Mesenchymal stem cell (in vitro differentiated cells and primary cell): ENCODE measurements at regions not wholly inside any gene's neighbourhood (a gene's known extent, or its start where the extent isn't known, plus 50 kb on each side); places are given as distances from the start of the nearest gene placed in this dataset.

ENCODE experiments used
- DNase-seq: peaks from one replicate; pipeline ENCODE4 v3.0.0-alpha.2; 2013
- H2AFZ ChIP-seq: one replicate; pipeline ENCODE4 v1.6.1; 2013; ENCODE audit warnings: low read depth, mild to moderate bottlenecking, control low read depth, inconsistent platforms, low read length, moderate library complexity
- H2AK5ac ChIP-seq: 2 replicates; pipeline ENCODE4 v1.6.1; 2013; ENCODE audit warnings: low read length, moderate library complexity, mild to moderate bottlenecking, inconsistent platforms; ENCODE audit not compliant: severe bottlenecking
- H2BK120ac ChIP-seq: one replicate; pipeline ENCODE4 v1.6.1; 2013; ENCODE audit warnings: low read depth, mild to moderate bottlenecking, inconsistent platforms, low read length, moderate library complexity
- H2BK12ac ChIP-seq, 2 experiments: one replicate each; pipeline ENCODE4 v1.6.1; 2013; ENCODE audit warnings: inconsistent platforms in 2 of 2, low read length in 2 of 2, mild to moderate bottlenecking in 2 of 2, moderate library complexity in 2 of 2, control low read depth in 1 of 2
- H2BK15ac ChIP-seq: one replicate; pipeline ENCODE4 v1.6.1; 2013; ENCODE audit warnings: mild to moderate bottlenecking, low read depth, inconsistent platforms; ENCODE audit not compliant: poor library complexity, severe bottlenecking
- H2BK5ac ChIP-seq: 2 replicates; pipeline ENCODE4 v1.6.1; 2013; ENCODE audit warnings: low read depth, mild to moderate bottlenecking, low read length, control low read depth, inconsistent platforms; ENCODE audit not compliant: poor library complexity, severe bottlenecking
- H3K14ac ChIP-seq, 2 experiments: one replicate each; pipeline ENCODE4 v1.6.1; 2013; ENCODE audit warnings: inconsistent platforms in 2 of 2, low read length in 2 of 2, control low read depth in 1 of 2, mild to moderate bottlenecking in 1 of 2, moderate library complexity in 1 of 2
- H3K18ac ChIP-seq, 2 experiments: one replicate each; pipeline ENCODE4 v1.6.1; 2013; ENCODE audit warnings: inconsistent platforms in 2 of 2, low read length in 2 of 2, control low read depth in 1 of 2, low read depth in 1 of 2, mild to moderate bottlenecking in 1 of 2
- H3K23ac ChIP-seq, 2 experiments: one replicate each; pipeline ENCODE4 v1.6.1; 2013; ENCODE audit warnings: inconsistent platforms in 2 of 2, low read length in 2 of 2, mild to moderate bottlenecking in 2 of 2, moderate library complexity in 2 of 2, control low read depth in 1 of 2
- H3K27ac ChIP-seq: 2 replicates; pipeline ENCODE4 v1.5.1; 2013; ENCODE audit warnings: mild to moderate bottlenecking, moderate library complexity, low read length, control low read depth, inconsistent platforms; ENCODE audit not compliant: poor library complexity, severe bottlenecking
- H3K27me3 ChIP-seq, 2 experiments: 2 replicates each; pipeline versions ENCODE4 v1.6.1 to v1.7.0; 2013; ENCODE audit warnings: low read length in 2 of 2, mild to moderate bottlenecking in 2 of 2, moderate library complexity in 2 of 2, control low read depth in 1 of 2, inconsistent platforms in 1 of 2; ENCODE audit not compliant: control insufficient read depth in 1 of 2, insufficient read depth in 1 of 2
- H3K36me3 ChIP-seq, 2 experiments: 2 replicates each; pipeline versions ENCODE4 v1.6.1 to v1.7.0; 2013; ENCODE audit warnings: low read length in 2 of 2, control low read depth in 1 of 2, inconsistent platforms in 1 of 2, low read depth in 1 of 2, mild to moderate bottlenecking in 1 of 2; ENCODE audit not compliant: insufficient read depth in 2 of 2, control insufficient read depth in 1 of 2
- H3K4ac ChIP-seq, 2 experiments: one replicate each; pipeline ENCODE4 v1.6.1; 2013; ENCODE audit warnings: inconsistent platforms in 2 of 2, low read length in 2 of 2, mild to moderate bottlenecking in 2 of 2, moderate library complexity in 2 of 2, control low read depth in 1 of 2, low read depth in 1 of 2
- H3K4me1 ChIP-seq: 2 replicates; pipeline ENCODE4 v1.6.1; 2013; ENCODE audit warnings: low read depth, low read length, control low read depth; ENCODE audit not compliant: control insufficient read depth, insufficient read depth
- H3K4me2 ChIP-seq: 2 replicates; pipeline ENCODE4 v1.6.1; 2013; ENCODE audit warnings: low read length, mild to moderate bottlenecking, inconsistent platforms; ENCODE audit not compliant: poor library complexity, severe bottlenecking
- H3K4me3 ChIP-seq, 2 experiments: 2 replicates each; pipeline versions ENCODE4 v1.5.1 to v1.7.0; 2013; ENCODE audit warnings: low read length in 2 of 2, mild to moderate bottlenecking in 2 of 2, control low read depth in 1 of 2, low read depth in 1 of 2; ENCODE audit not compliant: insufficient read depth in 1 of 2
- H3K79me1 ChIP-seq: replicated peaks from 2 replicates; pipeline ENCODE4 v1.6.1; 2013; ENCODE audit warnings: mild to moderate bottlenecking, control low read depth, low read length, inconsistent platforms; ENCODE audit not compliant: poor library complexity, severe bottlenecking
- H3K9ac ChIP-seq: 2 replicates; pipeline ENCODE4 v1.7.0; 2013; ENCODE audit warnings: mild to moderate bottlenecking, low read length, moderate library complexity
- H3K9me3 ChIP-seq: 2 replicates; pipeline ENCODE4 v1.7.0; 2013; ENCODE audit warnings: mild to moderate bottlenecking, low read length; ENCODE audit not compliant: control insufficient read depth
- H4K8ac ChIP-seq: one replicate; pipeline ENCODE4 v1.6.1; 2013; ENCODE audit warnings: inconsistent platforms, mild to moderate bottlenecking, low read length, moderate library complexity
- H4K91ac ChIP-seq: one replicate; pipeline ENCODE4 v1.6.1; 2013; ENCODE audit warnings: mild to moderate bottlenecking, low read length, inconsistent platforms
- WGBS: methylation state at CpG from one replicate; pipeline ENCODE4 v1.1.7; 2013; ENCODE audit warnings: mixed read lengths; 5-methylcytosine and 5-hydroxymethylcytosine counted together

- no peaks in the 10 kb centered on the region for H3K36me3 ChIP-seq
- H3K27me3 ChIP-seq: no peaks in the 10 kb centered on the region
- no peak overlapping the region for H3K4ac ChIP-seq
- no peak overlapping the region for H2BK15ac ChIP-seq
- no peaks in the 10 kb centered on the region for H3K9me3 ChIP-seq
- H3K4me3 ChIP-seq: no peak overlapping the region
- no peak overlapping the region for H3K18ac ChIP-seq
- no peak overlapping the region for H3K9ac ChIP-seq
- H2BK120ac ChIP-seq: no peak overlapping the region
- no peaks in the 10 kb centered on the region for H3K4me1 ChIP-seq
- WGBS: 89% methylated on average over 5 of the region's 7 CpGs
- no peak overlapping the region for H2AK5ac ChIP-seq
- no peak overlapping the region for H3K4me2 ChIP-seq
- no peak overlapping the region for H2AFZ ChIP-seq
- H3K14ac ChIP-seq: no peak overlapping the region
- no peak overlapping the region for H3K27ac ChIP-seq
- no peak overlapping the region for H4K8ac ChIP-seq
- no peaks in the 10 kb centered on the region for H3K79me1 ChIP-seq
- no peak overlapping the region for H4K91ac ChIP-seq
- no peak for DNase-seq
- no peak overlapping the region for H2BK12ac ChIP-seq
- no peak overlapping the region for H2BK5ac ChIP-seq
- H3K23ac ChIP-seq: no peak overlapping the region
Measured at GRCh38 chr15:61309031-61309511, 80.0 kb upstream of the RORA start.

- Histone ChIP-seq H3K23ac (no peak overlapping the region), H2BK12ac (no peak overlapping the region), H3K36me3 (no peaks in the 10 kb centered on the region), H2BK120ac (no peak overlapping the region), H3K9ac (no peak overlapping the region), H3K4me1 (no peaks in the 10 kb centered on the region), H3K4ac (no peak overlapping the region), H3K79me1 (no peaks in the 10 kb centered on the region), H3K14ac (no peak overlapping the region), H3K27ac (no peak overlapping the region), H3K18ac (no peak overlapping the region), H4K8ac (no peak overlapping the region), H3K27me3 (no peaks in the 10 kb centered on the region), H2AFZ (no peak overlapping the region), H2BK15ac (no peak overlapping the region), H3K4me3 (no peak overlapping the region), H2BK5ac (no peak overlapping the region), H3K4me2 (no peak overlapping the region), H3K9me3 (peaks cover 3% of the 10 kb centered on the region), H2AK5ac (no peak overlapping the region), H4K91ac (no peak overlapping the region)
- WGBS: 56% methylated on average over 1 of the region's 2 CpGs
- no peak for DNase-seq
Measured at GRCh38 chr15:61308437-61308836, 79.3 kb upstream of the RORA start.

GRCh38 chr15:61307474-61307873 lies 78.4 kb upstream of the RORA start:
- Histone ChIP-seq H3K4me2 (no peak overlapping the region), H2BK12ac (no peak overlapping the region), H3K27ac (no peak overlapping the region)

GRCh38 chr15:61301701-61302100 lies 72.6 kb upstream of the RORA start:
- Histone ChIP-seq H2BK5ac (no peak overlapping the region), H3K9me3 (peaks cover 4% of the 10 kb centered on the region), H3K18ac (no peak overlapping the region), H2AFZ (no peak overlapping the region), H3K4me2 (no peak overlapping the region), H2BK15ac (no peak overlapping the region), H3K79me1 (no peaks in the 10 kb centered on the region), H3K36me3 (no peaks in the 10 kb centered on the region), H4K8ac (no peak overlapping the region), H2BK12ac (no peak overlapping the region), H2BK120ac (no peak overlapping the region), H3K14ac (no peak overlapping the region), H4K91ac (no peak overlapping the region), H3K27ac (no peak overlapping the region), H3K27me3 (no peaks in the 10 kb centered on the region), H3K23ac (no peak overlapping the region), H3K9ac (no peak overlapping the region), H2AK5ac (no peak overlapping the region), H3K4me3 (no peak overlapping the region), H3K4me1 (no peaks in the 10 kb centered on the region), H3K4ac (no peak overlapping the region)
- WGBS: 87% methylated on average over 3 of the region's 3 CpGs
- DNase-seq: no peak

More at GRCh38 chr15:61307474-61307873, 78.4 kb upstream of the RORA start:
- Histone ChIP-seq H3K9me3 (peaks cover 4% of the 10 kb centered on the region), H4K91ac (no peak overlapping the region), H2BK15ac (no peak overlapping the region), H3K36me3 (no peaks in the 10 kb centered on the region), H3K14ac (no peak overlapping the region), H2AFZ (no peak overlapping the region), H3K4ac (no peak overlapping the region), H3K4me3 (no peak overlapping the region), H4K8ac (no peak overlapping the region), H3K9ac (no peak overlapping the region), H2AK5ac (no peak overlapping the region), H3K23ac (no peak overlapping the region), H3K4me1 (no peaks in the 10 kb centered on the region), H3K27me3 (no peaks in the 10 kb centered on the region), H2BK120ac (no peak overlapping the region), H3K79me1 (no peaks in the 10 kb centered on the region), H3K18ac (no peak overlapping the region), H2BK5ac (no peak overlapping the region)
- DNase-seq: no peak
- WGBS: 80% methylated on average over 2 of the region's 5 CpGs
